CD14-positive monocyte (primary cell): ENCODE measurements at regions not wholly inside any gene's neighbourhood (a gene's known extent, or its start where the extent isn't known, plus 50 kb on each side); places are given as distances from the start of the nearest gene placed in this dataset.

ENCODE experiments used
- DNase-seq, 3 donors: peaks; one replicate each; pipeline ENCODE4 v3.0.0-alpha.2; 2011 to 2022
- H2AFZ ChIP-seq: 2 replicates; pipeline ENCODE4 v1.6.0; 2012; ENCODE audit warnings: mild to moderate bottlenecking, low read depth, low read length, inconsistent platforms; ENCODE audit not compliant: insufficient read depth, poor library complexity, severe bottlenecking
- H3K27ac ChIP-seq, 2 donors: 1 replicate in 1 of 2; 2 replicates in 1 of 2; pipeline ENCODE4 v1.5.1; 2012 to 2013; ENCODE audit warnings: low read length in 2 of 2, control low read depth in 1 of 2, inconsistent platforms in 1 of 2, low read depth in 1 of 2, mild to moderate bottlenecking in 1 of 2
- H3K27me3 ChIP-seq, 2 donors: one replicate each; pipeline versions ENCODE4 v1.6.0 to v1.6.1; 2011 to 2013; ENCODE audit warnings: low read length in 2 of 2; ENCODE audit not compliant: control insufficient read depth in 2 of 2, insufficient read depth in 2 of 2
- H3K36me3 ChIP-seq, 2 donors: replicated peaks in 1 of 2; 1 replicate in 1 of 2; 2 replicates in 1 of 2; pipeline versions ENCODE4 v1.5.1 to v1.6.1; 2012 to 2013; ENCODE audit warnings: low read length in 2 of 2, control low read depth in 1 of 2, inconsistent platforms in 1 of 2, mild to moderate bottlenecking in 1 of 2; ENCODE audit not compliant: insufficient read depth in 2 of 2, control insufficient read depth in 1 of 2
- H3K4me1 ChIP-seq, 2 donors: 1 replicate in 1 of 2; 2 replicates in 1 of 2; pipeline versions ENCODE4 v1.5.1 to v1.6.1; 2012 to 2013; ENCODE audit warnings: low read length in 2 of 2, control low read depth in 1 of 2, inconsistent platforms in 1 of 2, mild to moderate bottlenecking in 1 of 2, moderate library complexity in 1 of 2; ENCODE audit not compliant: insufficient read depth in 2 of 2, control insufficient read depth in 1 of 2
- H3K4me2 ChIP-seq: replicated peaks from 2 replicates; pipeline ENCODE3; 2012; ENCODE audit warnings: low read length, moderate library complexity, mild to moderate bottlenecking; ENCODE audit not compliant: poor library complexity, severe bottlenecking; ENCODE audit errors: extremely low read depth
- H3K4me3 ChIP-seq, 3 experiments: fragments of 200-600 bp in 1 of 3; sonication (generic) in 1 of 3; replicated peaks in 1 of 3; 1 replicate in 2 of 3; 2 replicates in 1 of 3; pipeline ENCODE4 v1.5.1; 2011 to 2013; ENCODE audit warnings: low read length in 3 of 3, mild to moderate bottlenecking in 3 of 3, control low read depth in 2 of 3, low read depth in 2 of 3, inconsistent platforms in 1 of 3, moderate library complexity in 1 of 3
- H3K79me2 ChIP-seq: 2 replicates; pipeline ENCODE4 v1.6.0; 2012; ENCODE audit warnings: mild to moderate bottlenecking, control low read depth, inconsistent platforms, low read length, moderate library complexity; ENCODE audit not compliant: insufficient read depth
- H3K9ac ChIP-seq: 2 replicates; pipeline ENCODE4 v1.6.0; 2017; ENCODE audit warnings: low read length, mild to moderate bottlenecking; ENCODE audit not compliant: insufficient read depth, poor library complexity, severe bottlenecking
- H3K9me3 ChIP-seq, 2 donors: replicated peaks in 1 of 2; 1 replicate in 1 of 2; 2 replicates in 1 of 2; pipeline versions ENCODE4 v1.5.1 to v1.6.1; 2012 to 2013; ENCODE audit warnings: low read length in 2 of 2, control low read depth in 1 of 2; ENCODE audit not compliant: control insufficient read depth in 1 of 2, insufficient read depth in 1 of 2
- H4K20me1 ChIP-seq: 2 replicates; pipeline ENCODE4 v1.6.0; 2012; ENCODE audit warnings: mild to moderate bottlenecking, low read length, control low read depth, moderate library complexity; ENCODE audit not compliant: insufficient read depth
- H3K27ac Mint-ChIP-seq, 7 donors: one replicate each; pipeline ENCODE4 v1.8.0; 2020; ENCODE audit warnings: mild to moderate bottlenecking in 7 of 7, mixed read lengths in 7 of 7, moderate library complexity in 6 of 7, inconsistent platforms in 2 of 7
- H3K27me3 Mint-ChIP-seq, 3 donors: one replicate each; pipeline ENCODE4 v1.8.0; 2021 to 2022; ENCODE audit warnings: low read depth in 3 of 3, mild to moderate bottlenecking in 3 of 3, mixed read lengths in 3 of 3, moderate library complexity in 3 of 3, inconsistent platforms in 1 of 3
- H3K36me3 Mint-ChIP-seq, 2 donors: one replicate each; pipeline ENCODE4 v1.8.0; 2020; ENCODE audit warnings: mixed read lengths in 2 of 2, inconsistent platforms in 1 of 2, mild to moderate bottlenecking in 1 of 2
- H3K4me1 Mint-ChIP-seq: one replicate; pipeline ENCODE4 v1.8.0; 2020; ENCODE audit warnings: mild to moderate bottlenecking, mixed read lengths
- H3K4me3 Mint-ChIP-seq, 2 donors: one replicate each; pipeline ENCODE4 v1.8.0; 2020; ENCODE audit warnings: mild to moderate bottlenecking in 2 of 2, mixed read lengths in 2 of 2, moderate library complexity in 1 of 2
- H3K9me3 Mint-ChIP-seq, 7 donors: one replicate each; pipeline ENCODE4 v1.8.0; 2020 to 2022; ENCODE audit warnings: mixed read lengths in 7 of 7, mild to moderate bottlenecking in 6 of 7, moderate library complexity in 6 of 7, inconsistent platforms in 2 of 7
- CTCF ChIP-seq: fragments of 200-600 bp; IDR thresholded peaks from one replicate; pipeline ENCODE4 v1.8.0; 2022; ENCODE audit warnings: antibody characterized with exemption, mild to moderate bottlenecking
- WGBS: methylation state at CpG from one replicate; pipeline ENCODE4 v1.1.5; 2013; ENCODE audit warnings: missing lambda C conversion rate; ENCODE audit not compliant: insufficient coverage; 5-methylcytosine and 5-hydroxymethylcytosine counted together
- intact Hi-C, 2 donors: fragments of 100-400 bp; cut with micrococcal nuclease; formaldehyde crosslinking; loops; one replicate each; pipeline versions ENCODE4 v1.15.0 to v1.15.1; 2023

- Histone ChIP-seq H3K27me3 (no peaks in the 10 kb centered on the region), H4K20me1 (no peaks in the 10 kb centered on the region), H3K27ac (no peak overlapping the region), H3K9ac (no peak overlapping the region), H3K4me3 (no peak overlapping the region), H3K4me1 (no peaks in the 10 kb centered on the region), H3K9me3 (no peaks in the 10 kb centered on the region), H3K36me3 (no peaks in the 10 kb centered on the region), H2AFZ (no peak overlapping the region), H3K79me2 (no peaks in the 10 kb centered on the region), H3K4me2 (no peak overlapping the region)
- no peak overlapping the region for H3K27ac Mint-ChIP-seq
- no CpG with 5 or more reads among the region's 5 CpGs for WGBS
- no peaks in the 10 kb centered on the region for H3K4me1 Mint-ChIP-seq
- intact Hi-C loops: no loop called here
- no peak for DNase-seq
- peaks cover 0 to 4% (median 0%) of the 10 kb centered on the region in 7 donors for H3K9me3 Mint-ChIP-seq
- no peaks in the 10 kb centered on the region for H3K36me3 Mint-ChIP-seq
- peaks cover 0 to 3% (median 3%) of the 10 kb centered on the region in 3 donors for H3K27me3 Mint-ChIP-seq
- no peak overlapping the region for H3K4me3 Mint-ChIP-seq
- TF ChIP-seq CTCF: no peak
Measured at GRCh38 chr10:125457406-125457805, 225.6 kb downstream of the TEX36 start.

- H3K27me3 Mint-ChIP-seq: peaks cover 0 to 6% (median 3%) of the 10 kb centered on the region in 3 donors
- TF ChIP-seq CTCF: no peak
- no CpG with 5 or more reads among the region's 3 CpGs for WGBS
Measured at GRCh38 chr10:125455855-125456254, 227.1 kb downstream of the TEX36 start.

More at GRCh38 chr10:125455855-125456254, 227.1 kb downstream of the TEX36 start:
- no peaks in the 10 kb centered on the region for H3K4me1 ChIP-seq
- no peaks in the 10 kb centered on the region for H3K36me3 ChIP-seq
- H3K9me3 ChIP-seq: no peaks in the 10 kb centered on the region
- no peak overlapping the region for H2AFZ ChIP-seq
- H4K20me1 ChIP-seq: no peaks in the 10 kb centered on the region
- H3K27ac Mint-ChIP-seq: no peak overlapping the region
- no peak overlapping the region for H3K9ac ChIP-seq
- no peak overlapping the region for H3K4me2 ChIP-seq
- intact Hi-C loops: no loop called here
- H3K36me3 Mint-ChIP-seq: no peaks in the 10 kb centered on the region
- DNase-seq: no peak
- H3K4me3 ChIP-seq: no peak overlapping the region
- H3K4me1 Mint-ChIP-seq: no peaks in the 10 kb centered on the region
- peaks cover 0 to 4% (median 0%) of the 10 kb centered on the region in 7 donors for H3K9me3 Mint-ChIP-seq
- no peak overlapping the region for H3K4me3 Mint-ChIP-seq
- no peaks in the 10 kb centered on the region for H3K27me3 ChIP-seq
- H3K27ac ChIP-seq: no peak overlapping the region
- no peaks in the 10 kb centered on the region for H3K79me2 ChIP-seq
